GM19035 (cell line): ENCODE measurements at regions not wholly inside any gene's neighbourhood (a gene's known extent, or its start where the extent isn't known, plus 50 kb on each side); places are given as distances from the start of the nearest gene placed in this dataset.

Experiments used
- ATAC-seq: cut with Tn5 transposase; IDR thresholded peaks from one replicate; pipeline ENCODE4 v1.9.1; 2021; ENCODE audit not compliant: unreplicated experiment

DNA sequence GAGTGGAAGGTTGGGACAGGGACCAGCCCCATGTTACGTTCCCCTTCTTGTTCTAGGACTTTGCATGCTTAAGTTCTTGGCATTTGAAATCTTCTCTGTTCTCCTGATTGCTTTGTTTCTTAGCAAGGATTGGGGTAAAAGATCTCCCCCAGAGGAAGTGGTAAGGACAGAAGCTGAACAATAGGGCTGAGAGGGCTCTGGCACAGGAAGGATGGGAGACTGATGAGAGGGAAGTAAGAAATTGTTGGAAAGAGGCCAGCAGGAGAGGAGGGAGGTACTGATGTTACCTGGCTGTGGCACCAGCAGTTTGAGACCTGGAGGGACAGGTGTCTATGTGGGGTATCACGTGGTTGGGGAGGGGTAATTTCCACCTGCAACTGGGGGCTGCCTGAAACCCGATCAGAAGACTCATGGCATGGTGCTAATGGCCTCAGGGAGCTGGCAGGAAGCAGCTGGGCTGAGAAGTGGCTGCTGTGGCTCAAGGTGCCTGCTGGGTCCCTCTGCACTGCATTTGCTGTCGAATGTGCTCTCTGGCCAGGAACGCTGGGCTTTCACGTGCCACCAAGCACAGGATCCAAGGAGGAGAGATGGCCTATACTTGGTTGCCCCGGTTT lies 108.4 kb downstream of the LSM3 start:
- ATAC-seq = no peak

DNA sequence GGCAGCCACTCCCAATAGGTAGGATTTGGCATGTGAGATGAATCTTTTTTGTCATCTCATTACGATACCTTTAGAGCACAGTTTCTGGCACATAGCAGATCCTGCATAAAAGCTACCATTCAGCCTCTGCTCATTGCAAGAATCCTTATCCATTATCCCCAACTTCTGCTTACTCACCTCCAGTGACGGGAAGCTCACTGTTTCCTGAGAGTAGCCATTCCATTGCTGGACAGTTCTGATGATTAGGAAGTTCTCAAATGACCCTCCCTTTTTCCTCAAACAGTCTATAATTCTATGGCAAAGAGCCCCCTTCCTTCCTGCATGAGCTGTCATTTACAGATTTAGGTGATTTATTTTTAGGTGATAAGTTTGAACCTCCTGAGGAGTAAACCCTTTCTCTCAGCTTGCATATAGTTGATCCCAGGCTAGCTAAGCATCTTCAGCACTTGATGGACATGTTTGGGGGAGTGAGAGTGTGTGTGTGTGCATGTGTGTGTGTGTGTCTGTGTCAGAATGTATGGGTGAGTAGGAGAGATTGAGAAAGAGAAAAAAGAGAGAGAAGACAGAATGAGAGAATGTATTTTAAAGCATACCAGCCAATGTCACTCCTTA lies 109.7 kb downstream of the LSM3 start:
- no peak for ATAC-seq

DNA sequence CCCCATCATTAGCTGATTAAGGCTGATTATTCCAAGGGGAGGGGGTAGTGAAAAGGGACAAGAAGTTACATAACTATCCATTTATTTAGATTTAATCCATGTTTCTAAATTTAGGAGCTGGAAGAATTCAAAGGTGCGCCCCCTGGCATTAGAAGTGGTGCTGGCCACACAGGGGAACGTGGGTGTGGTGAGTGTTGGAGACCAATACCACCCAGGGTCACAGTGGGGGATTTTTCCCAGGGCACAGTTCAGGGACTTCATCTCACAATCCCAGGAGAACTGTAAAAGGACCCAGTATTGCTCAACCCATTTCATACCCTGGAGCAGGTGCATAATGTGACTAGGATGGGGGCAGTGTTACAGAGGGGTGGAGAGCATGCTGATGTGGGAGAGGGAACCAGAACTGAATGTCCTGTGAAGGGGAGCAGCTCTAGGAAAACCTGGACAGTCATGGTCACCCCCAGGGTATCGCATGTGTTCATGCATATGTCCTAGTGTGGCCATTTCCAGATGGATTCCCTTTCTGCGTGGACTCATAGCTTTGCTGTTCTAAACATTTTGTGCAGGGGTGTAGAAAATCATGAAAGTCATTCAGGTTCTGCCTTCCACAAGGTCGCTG lies 110.3 kb downstream of the LSM3 start:
- ATAC-seq = no peak

DNA sequence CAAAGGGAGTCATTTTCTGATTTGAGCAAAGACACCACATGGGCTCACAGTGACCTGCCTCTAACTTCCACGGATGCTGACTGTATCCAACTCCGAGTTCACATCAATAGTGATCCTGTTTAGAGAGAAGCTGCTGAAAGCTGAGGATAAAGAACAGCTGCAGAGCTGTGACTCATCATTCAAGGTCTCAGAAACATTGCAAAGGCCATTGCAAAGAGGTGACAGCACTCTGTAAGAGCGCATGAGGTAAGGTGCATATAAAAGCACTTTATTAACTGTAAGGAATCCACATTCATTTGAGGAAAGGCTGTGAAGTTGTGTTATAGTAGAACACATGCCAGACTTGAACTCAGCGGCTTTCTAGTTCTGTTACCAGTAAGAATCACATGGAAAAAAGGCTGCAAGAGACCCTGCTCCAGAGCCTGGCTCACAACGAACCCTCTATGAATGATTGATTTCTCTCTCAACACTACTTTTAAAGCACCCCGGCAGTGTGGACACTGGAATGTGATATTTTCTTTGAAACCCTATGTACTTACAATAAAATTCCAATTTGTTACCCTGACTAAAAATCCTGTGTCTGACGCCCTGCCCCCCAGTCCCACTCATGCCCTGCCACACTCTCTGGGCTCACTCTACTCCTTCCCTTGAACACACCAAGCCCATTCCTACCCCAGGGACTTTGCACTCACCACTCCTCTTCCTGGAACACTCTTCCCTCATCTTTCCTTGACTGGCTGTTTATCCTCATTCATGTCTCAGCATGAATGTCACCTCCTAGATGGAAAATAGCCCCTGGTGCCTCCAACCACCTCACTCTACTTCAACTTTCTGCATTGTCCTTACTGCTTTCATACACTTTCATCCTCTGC lies 111.2 kb downstream of the LSM3 start:
- ATAC-seq = no peak

DNA sequence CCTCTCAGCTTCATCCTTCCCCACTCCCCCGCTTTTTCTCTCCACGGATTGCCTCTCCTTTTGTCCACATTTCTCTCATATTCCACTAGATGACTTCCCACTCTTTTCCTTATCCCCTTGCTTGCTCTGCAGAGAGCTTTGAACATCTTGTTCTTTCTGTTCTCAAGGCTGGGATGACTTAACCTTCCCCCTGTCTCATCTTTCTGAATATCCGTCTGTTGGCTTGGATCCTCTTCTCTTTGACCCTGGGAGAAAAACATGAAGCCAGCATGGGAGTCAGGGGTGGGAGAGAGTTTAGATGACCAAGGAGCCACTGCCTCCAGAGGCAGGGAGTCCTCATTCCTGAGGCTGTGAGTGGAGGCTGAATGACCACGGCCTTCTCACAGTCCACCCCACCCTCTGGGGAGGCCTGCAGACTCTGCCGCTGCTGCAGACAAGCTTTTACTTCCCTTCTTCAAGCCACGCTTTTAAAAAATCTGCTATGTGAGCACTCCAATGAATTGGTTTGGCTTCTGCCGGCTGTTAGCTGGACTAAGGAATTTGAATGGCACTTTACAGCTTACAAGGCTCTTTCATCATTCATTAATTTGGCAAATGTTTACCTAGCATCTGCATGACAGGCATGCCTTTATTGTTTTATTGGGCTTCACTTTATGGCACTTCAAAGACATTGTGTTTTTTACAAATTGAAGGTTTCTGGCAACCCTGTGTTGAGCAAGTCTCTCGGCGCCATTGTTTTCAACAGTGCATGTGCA lies 111.6 kb upstream of the SLC6A6 start:
- no peak for ATAC-seq

DNA sequence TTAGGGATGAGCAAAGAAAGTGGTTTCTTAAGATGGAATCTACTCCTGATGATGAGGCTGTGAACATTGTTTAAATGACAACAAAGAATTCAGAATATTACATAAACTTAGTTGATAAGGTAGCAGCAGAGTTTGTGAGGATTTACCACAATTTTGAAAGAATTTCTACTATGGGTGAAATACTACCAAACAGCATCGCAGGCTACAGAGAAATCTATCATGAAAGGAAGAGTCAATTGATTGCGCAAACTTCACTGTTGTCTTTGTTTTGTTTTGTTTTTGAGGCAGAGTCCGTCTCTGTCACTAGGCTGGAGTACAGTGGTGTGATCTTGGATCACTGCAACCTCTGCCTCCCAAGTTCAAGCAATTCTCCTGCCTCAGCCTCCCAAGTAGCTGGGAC lies 107.4 kb upstream of the SLC6A6 start:
- no peak for ATAC-seq

DNA sequence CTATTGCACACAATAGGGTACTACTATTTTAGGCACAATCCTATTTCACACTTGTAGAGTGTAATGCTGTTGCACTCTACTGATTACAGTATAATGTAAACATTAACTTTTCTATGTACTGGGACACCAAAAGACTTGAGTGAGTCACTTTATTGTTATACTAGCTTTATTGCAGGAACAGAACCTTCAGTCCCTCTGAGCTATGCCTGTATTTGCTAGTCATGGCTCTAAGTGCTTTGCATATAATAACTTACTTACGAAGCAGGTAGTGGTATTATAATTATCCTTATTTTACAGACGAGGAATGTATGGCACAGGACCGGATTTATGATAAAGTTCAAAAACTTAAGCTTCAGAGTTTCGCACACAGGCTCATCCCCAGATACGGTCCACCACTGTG lies 106.6 kb upstream of the SLC6A6 start:
- no peak for ATAC-seq

DNA sequence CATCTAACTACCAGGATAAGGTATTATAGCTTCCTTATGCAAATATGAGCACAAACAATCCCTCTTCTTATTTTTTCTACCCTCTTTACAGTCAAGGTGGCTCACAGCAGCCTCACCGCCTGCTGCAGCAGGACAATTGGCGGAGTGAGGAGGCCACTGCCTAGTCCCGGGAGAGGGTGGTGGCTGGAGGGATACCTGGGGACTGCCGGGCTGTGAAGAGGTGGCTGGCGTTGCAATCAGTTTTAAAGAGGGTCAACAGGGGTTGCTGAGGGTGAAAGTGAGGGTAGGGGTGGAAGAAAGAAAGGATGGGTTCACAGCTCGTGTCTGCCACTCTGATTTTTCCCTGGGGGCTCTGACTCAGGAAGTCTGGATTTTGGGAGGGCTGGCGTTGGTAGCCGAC lies 105.1 kb upstream of the SLC6A6 start:
- no peak for ATAC-seq

DNA sequence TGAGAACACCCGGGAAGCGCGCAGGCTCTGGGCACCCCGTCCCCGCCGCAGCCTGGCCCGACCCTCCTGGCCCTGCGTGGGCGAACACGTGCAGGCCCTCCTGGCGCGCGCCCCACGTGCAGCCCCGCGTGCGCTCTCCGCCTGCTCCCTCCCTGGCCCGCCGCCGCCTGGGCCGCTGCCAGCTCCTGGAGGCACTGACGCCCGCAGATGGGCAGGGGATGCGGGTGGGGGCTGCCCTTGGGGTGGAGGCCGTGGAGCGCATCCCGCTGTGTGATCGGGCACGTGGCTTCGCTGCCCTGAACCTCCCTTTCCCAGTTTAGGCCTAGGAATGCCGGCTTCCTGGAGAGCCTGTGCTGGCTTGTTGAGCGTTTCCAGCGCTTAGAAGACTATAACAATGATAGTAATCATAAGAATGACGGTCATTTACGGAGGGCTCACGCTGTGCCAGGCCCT lies 104.6 kb upstream of the SLC6A6 start:
- no peak for ATAC-seq

DNA sequence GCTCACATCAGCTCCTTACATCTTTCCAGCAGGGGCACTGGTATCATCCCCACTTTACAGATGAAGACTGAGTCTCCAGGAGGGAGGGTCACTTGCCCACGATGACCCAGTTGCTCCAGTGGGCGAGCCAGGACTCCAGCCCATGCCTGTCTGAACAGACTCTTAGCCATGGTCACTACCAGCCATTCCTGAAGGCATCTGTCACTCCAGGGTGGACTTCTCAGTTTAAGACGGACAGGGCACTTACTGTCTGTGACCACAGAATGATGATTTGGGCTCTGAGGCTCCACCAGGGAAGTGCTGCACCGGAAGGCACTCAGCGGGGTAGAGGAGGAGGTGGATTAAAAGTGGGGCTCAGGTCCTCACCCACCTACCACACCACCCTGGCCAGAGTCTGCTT lies 104.0 kb upstream of the SLC6A6 start:
- no peak for ATAC-seq

DNA sequence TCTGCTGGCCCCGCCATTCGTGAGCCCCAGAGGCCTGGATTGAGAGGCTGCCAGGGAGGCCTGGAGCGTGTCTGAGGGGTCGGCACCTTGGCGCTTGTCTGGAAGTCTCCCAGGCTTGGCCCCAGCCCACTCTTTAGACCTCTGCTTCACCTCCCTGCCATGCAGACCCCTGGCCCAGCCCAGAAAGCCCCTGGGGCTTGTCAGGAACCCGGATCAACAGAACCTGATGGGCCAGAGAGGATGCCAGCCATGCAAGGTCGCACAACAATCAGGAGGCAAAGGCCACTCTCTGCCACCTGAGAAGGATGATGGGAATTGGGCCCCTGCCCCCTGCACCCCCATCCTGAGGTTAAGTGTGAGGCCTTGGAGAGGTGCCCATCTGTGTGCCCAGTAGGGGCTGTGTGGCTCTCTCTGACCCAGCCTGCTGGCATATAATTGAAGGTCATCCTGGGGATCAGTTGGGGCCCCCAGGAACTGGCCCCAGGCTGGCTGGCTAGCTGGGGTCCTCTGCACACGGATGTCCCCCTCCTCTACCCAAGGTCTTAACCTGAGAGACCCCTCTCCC lies 103.3 kb upstream of the SLC6A6 start:
- ATAC-seq = no peak

DNA sequence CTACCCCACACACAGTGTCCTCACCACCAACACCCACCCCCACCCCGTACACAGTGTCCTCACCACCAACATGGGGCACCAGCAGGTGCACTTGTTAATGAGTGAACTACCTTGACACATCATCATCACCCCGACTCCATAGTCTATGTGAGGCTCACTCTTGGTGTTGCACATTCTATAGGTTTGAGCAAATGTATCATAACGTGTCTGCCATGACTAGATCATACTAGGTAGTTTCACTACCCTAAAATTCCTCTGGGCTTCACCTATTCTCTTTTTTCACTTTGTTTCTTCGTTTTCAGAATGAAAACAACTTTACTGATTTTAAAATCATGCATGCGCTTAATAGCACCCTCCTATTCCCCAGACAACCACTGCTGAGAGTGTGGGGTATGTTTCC lies 102.6 kb upstream of the SLC6A6 start:
- ATAC-seq = no peak

DNA sequence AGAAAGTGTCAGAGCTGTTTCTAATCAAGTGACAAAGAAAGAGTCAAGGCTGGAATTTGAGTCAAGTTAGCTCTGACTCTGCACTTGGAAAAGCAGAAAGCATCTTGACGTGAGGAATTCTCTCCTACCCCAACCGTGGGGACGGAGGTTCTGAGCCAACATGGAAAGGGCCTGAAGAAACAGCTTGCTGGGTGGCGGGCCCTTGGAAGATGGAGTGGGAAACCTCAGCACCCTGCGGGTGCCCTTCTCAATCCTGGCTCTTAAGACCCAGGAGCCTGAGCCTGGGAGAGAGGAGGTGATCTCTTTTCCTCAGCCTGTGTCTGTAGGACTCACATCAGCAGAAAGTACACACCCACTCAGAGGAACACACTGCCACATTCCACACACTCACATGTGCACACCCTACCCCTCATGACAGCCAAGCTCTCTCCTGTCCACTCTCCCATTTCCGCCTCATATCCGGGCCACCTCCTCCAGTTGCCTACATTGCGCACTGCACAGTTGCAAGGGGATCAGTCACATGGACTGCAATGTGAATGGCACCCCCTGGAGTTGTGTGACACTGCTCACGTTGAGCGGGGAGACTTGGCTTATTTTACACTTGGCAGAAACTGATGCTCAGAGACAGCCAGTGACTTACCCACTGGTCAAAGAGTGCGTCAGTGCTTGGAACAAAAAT lies 101.5 kb upstream of the SLC6A6 start:
- no peak for ATAC-seq

DNA sequence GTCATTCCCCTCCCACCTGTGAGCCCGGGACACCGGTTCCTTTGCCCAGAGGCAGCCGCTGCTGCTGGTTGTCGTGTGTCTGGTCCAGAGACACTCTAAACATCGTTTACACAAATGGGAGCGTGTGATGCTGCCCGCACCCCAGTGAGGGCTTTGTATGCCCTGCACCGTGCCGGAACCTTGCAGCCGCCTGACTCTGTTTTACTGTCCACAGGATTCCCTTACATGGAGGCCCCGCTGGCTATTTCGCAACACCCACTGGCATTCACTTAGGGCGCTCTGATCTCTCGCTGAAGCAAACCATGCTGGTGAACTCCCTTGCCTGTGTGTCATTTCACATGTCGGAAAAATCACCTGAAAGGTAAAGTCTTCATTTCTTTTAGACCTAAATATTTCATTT lies 100.8 kb upstream of the SLC6A6 start:
- no peak for ATAC-seq

DNA sequence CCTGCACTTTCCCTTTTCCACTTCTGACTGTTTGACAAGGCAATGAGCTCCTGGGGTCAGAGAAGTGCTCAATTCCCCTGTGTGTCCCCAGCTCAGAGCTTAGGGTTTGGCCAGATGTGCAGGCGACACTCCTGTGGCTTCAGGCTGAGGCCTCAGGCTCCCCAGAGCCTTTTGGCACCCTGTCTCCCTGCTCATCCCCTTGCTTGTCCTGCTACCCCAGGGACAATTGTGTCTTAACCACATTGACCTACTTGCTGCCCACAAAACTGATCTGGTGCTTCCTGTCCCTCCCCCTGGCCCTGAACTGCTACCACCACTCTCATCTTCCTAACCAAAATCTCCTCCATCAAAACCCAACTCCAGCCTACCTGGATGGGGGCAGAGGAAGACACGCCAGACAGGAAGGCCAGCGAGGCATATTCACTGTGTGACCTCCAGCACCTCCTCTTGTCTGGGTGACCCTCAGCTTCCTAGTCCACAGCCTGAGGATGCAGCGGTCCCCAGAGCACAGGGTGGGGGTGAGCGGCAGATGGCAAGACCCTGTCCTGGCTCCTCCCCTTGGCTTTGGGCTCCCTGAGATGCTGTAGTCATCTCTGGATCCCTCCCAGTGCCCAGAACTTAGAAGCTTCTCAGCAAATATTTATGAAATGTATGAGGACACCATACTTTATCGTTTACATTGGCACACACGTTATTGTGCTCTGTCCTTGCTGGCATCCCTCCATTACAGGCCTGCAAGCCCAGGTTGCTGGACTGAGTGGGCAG lies 98.9 kb upstream of the SLC6A6 start:
- no peak for ATAC-seq

DNA sequence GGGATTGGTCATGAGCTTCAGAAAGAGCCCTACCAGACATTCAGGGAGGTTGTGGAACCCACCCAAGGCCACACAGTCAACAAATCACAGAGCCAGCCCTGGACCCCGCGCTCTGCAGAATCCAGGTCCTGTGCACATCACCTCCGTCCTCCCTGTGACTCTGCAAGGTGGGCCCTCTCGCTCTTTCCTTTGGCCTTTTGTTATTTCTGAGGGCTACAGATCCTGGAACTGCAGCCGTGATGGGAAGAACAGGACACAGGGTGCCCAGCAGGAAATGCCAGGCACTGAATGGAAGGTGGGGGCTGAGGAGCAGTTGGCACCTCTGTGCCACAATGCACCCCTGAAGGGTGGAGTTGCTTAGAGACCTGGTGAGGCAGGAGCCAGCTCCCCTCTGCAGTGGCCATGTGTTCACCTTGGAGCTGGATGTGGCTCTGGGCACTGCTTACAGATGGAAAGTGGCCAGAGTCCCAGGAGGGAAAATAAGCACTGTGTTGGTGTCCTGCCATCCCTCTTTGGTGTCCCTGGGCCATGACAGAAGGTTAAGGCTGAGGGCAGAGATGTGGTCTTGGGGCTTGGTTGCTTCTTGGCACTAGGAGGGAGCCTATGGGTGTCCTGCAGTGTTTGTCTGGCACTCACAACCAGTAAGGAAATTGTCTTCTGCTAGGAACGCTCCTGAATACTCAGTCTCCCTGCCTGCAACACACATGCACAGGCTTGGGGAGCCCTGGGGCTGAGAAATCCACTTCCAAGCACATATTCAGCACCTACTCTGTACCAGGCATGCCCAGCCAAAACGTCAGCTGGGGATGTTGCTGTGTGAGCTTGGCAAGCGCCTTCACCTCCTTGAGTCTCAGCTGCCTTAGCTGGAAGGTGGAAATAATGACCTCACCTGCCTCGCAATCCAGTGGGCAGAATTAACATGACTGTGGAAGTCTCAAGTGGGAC lies 98.0 kb upstream of the SLC6A6 start:
- no peak for ATAC-seq

DNA sequence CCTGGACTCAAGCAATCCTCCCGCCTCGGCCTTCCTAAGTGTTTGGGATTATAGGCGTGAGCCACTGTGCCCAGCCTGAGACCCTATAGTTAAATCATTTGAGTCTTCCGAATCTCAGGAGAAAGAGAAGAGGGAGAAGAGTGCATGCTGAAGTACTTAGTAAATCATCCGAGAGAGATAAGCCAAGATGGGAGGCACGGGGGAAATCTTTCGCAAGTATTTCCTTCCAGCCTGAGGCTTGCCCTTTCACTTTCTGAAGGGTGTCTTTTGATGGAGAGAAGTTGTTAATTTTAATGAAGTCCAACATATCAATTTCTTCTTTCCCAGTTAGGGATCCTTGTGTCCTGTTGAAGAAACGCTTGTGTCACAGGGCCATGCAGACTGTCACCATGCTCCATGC lies 97.1 kb upstream of the SLC6A6 start:
- ATAC-seq = no peak

DNA sequence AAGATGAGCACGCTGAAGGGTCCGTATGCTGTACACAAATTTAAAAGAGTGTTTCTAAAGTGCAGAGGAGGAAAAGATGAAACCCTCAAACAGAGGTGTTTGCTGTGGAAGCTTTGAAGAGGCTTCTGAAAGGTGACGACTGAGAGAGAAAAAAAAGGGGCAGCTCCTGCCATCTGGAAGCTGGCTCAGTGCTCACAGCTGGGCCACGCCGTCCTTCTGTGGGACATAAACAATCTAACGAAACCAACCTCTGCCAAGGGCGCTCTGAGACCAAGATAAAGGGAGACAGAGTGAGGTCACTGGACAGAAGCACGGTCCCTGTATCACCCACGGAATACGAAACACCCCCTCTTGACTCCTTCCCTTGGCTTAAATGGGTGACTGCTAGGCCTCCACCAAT lies 96.3 kb upstream of the SLC6A6 start:
- no peak for ATAC-seq
